ENCODE measurements at regions not wholly inside any gene's neighbourhood (a gene's known extent, or its start where the extent isn't known, plus 50 kb on each side); places are given as distances from the start of the nearest gene placed in this dataset.

DNA sequence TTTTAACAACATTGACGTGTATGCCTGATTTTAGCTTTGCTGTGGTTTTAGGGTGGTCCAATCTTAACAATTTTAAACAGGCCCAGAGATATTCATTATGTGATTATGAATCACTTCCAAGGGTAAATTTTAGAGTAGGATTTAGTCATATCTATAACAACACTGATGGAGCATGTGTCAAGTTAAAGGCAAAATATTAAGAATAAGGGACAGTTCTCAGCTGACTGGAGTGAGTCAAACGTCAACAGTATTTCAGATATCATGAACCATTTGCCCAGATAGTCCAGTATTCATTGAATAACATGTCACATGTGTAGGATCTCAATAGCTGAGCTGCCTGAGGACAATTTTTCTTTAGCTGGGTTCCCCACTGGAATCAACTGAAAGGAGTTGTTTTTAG lies 61.3 kb upstream of the VCX2 start:
- TF ChIP-seq YY1 (IDR thresholded peaks at IDR 0.05; ENCODE audit: insufficient read depth, insufficient read length) (no peak), ZNF274 (IDR thresholded peaks at IDR 0.05; ENCODE audit: low read depth, low read length) (no peak)

All from NT2/D1 (cell line).